ENCODE measurements at regions not wholly inside any gene's neighbourhood (a gene's known extent, or its start where the extent isn't known, plus 50 kb on each side); places are given as distances from the start of the nearest gene placed in this dataset.
"Not testable (repeated sequence)": the region's sequence is repeated elsewhere in the genome, so short reads cannot be mapped to it uniquely, and the experiment has no call there.

- peak; percentile 34 to 37 for DNase-seq
These were observed 54.8 kb downstream of the OTUD1 start for GRCh38 chr10:23493711-23494110.

GRCh38 chr10:23496727-23497126 lies 57.9 kb downstream of the OTUD1 start:
- no peak for DNase-seq

GRCh38 chr10:23499372-23500132 lies 60.7 kb downstream of the OTUD1 start:
- no peak for DNase-seq

GRCh38 chr10:23505797-23506465 lies 67.1 kb downstream of the OTUD1 start:
- no peak for DNase-seq

- DNase-seq, result no peak
These were observed 73.6 kb downstream of the OTUD1 start for GRCh38 chr10:23512355-23513058.

GRCh38 chr10:23513621-23514020 lies 74.7 kb downstream of the OTUD1 start:
- DNase-seq, result not testable (repeated sequence)

GRCh38 chr10:23514321-23514720 lies 75.4 kb downstream of the OTUD1 start:
- DNase-seq, result peak in 1 of 2 experiments; percentile 32

- no peak for DNase-seq
These were observed 77.7 kb downstream of the OTUD1 start for GRCh38 chr10:23516530-23516929.

- DNase-seq, result no peak
These were observed 78.3 kb downstream of the OTUD1 start for GRCh38 chr10:23517155-23517554.

GRCh38 chr10:23521735-23522134 lies 82.9 kb downstream of the OTUD1 start:
- DNase-seq, result no peak

GRCh38 chr10:23522345-23522744 lies 83.5 kb downstream of the OTUD1 start:
- no peak for DNase-seq

- no peak for DNase-seq
These were observed 84.4 kb downstream of the OTUD1 start for GRCh38 chr10:23523251-23523650.

GRCh38 chr10:23525406-23525805 lies 86.5 kb downstream of the OTUD1 start:
- DNase-seq, result no peak

- no peak for DNase-seq
These were observed 89.5 kb downstream of the OTUD1 start for GRCh38 chr10:23528419-23528818.

- DNase-seq, result no peak
These were observed 90.8 kb downstream of the OTUD1 start for GRCh38 chr10:23529625-23530024.

GRCh38 chr10:23530079-23530478 lies 91.2 kb downstream of the OTUD1 start:
- DNase-seq, result no peak

- no peak for DNase-seq
These were observed 94.3 kb downstream of the OTUD1 start for GRCh38 chr10:23533212-23533611.

GRCh38 chr10:23534326-23534725 lies 95.5 kb downstream of the OTUD1 start:
- no peak for DNase-seq

- no peak for DNase-seq
These were observed 95.9 kb downstream of the OTUD1 start for GRCh38 chr10:23534761-23535160.

GRCh38 chr10:23535381-23535780 lies 96.5 kb downstream of the OTUD1 start:
- no peak for DNase-seq

GRCh38 chr10:23538968-23539367 lies 100.1 kb downstream of the OTUD1 start:
- DNase-seq, result no peak

- no peak for DNase-seq
These were observed 101.6 kb downstream of the OTUD1 start for GRCh38 chr10:23540401-23541030.

- no peak for DNase-seq
These were observed 105.0 kb downstream of the OTUD1 start for GRCh38 chr10:23543691-23544380.
